ENCODE measurements at regions not wholly inside any gene's neighbourhood (a gene's known extent, or its start where the extent isn't known, plus 50 kb on each side); places are given as distances from the start of the nearest gene placed in this dataset.

GRCh38 chr1:4269330-4269729 lies 369.3 kb upstream of the C1orf174 start:
- no peak for TF ChIP-seq CTCF (IDR thresholded peaks at IDR 0.05; ENCODE audit: borderline replicate concordance, insufficient read depth, low read depth, low read length)
- H3K4me3 ChIP-seq (ENCODE audit: low read depth, low read length): no peak overlapping the region

DNA sequence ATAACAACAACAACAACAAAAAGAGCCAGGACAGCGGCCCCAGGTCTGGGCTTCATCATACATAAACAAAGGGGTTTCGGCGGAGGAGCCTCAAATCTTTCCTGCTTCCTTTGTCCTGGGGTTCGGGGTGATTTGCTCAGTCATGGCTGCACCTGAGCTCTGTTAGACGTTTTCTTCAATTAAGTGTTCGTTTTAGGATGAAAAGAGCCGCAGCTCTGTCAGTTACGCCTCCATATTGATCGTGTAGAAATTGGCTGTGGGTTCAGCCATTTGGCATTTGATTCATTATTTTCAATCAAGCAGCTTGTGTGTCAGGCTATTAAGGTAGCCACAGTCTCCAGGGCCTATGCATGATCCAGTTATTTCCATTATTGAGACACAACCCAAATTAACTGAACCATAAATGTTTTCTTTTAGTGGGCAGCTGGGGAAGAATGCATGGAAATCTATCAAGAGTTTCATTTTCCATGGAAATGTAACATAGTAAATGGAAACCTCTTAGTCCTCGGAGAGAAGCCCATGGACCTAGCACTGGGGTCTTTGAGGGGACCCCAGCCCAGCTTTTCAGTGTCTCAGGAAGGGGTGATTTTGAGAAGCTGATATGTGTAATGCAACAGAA lies 370.0 kb upstream of the C1orf174 start:
- no peak overlapping the region for H3K4me3 ChIP-seq (ENCODE audit: low read depth, low read length)
- TF ChIP-seq CTCF (IDR thresholded peaks at IDR 0.05; ENCODE audit: borderline replicate concordance, insufficient read depth, low read depth, low read length): no peak

- no peak for TF ChIP-seq CTCF (IDR thresholded peaks at IDR 0.05; ENCODE audit: borderline replicate concordance, insufficient read depth, low read depth, low read length)
- no peak overlapping the region for H3K4me3 ChIP-seq (ENCODE audit: low read depth, low read length)
These were observed 370.7 kb upstream of the C1orf174 start for GRCh38 chr1:4270651-4271337.

DNA sequence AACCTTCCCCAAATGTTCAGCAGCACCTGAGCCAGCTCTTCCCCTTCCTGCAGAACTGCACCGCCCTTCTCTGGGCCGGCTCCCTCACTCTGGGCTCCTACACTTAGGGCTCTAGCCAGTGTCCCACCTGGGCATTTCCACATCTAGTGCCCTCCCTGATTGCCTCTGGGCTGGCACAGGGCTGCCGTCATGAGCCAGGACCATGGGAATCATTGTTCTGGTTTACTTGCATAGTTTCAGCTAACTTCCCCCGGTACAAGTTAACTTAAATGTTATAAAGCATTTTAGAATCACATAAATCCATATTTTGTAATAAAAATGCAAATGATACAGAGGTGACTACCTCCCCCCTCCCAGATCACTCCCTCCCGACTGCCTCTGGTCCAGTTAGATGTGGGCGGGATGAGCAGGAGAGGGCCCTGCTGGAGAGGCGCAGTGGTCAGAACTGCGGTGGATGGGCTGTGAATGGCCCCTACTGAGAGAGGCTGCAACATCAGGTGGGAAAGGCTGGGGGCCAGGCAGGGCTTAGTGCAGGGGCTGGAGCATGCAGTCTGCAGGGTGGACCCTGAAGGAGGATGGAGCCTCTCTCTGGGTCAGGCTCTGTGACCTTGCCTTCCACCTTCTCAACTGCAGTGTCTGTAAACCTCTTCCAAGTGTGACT lies 371.4 kb upstream of the C1orf174 start:
- no peak for TF ChIP-seq CTCF (IDR thresholded peaks at IDR 0.05; ENCODE audit: borderline replicate concordance, insufficient read depth, low read depth, low read length)
- no peak overlapping the region for H3K4me3 ChIP-seq (ENCODE audit: low read depth, low read length)

DNA sequence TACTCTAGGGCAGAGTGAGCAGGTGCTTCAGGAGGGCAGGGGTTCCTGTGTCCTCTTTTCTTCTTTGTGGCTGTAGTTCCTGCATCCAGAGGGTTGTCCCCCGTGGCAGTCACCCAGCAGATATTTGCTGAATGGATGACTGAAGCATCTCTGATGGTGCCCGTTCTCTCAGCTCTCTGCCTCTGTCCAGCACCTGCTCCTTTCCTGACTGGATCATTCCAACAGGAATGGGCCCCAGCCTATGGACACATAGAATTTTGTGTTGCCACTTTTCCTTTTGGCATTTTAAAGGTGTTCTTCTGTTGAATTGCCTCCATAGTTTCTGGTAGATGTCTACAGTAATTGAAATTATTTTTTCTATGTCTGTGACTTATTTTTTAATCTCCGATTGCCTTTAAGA lies 372.5 kb upstream of the C1orf174 start:
- no peak overlapping the region for H3K4me3 ChIP-seq (ENCODE audit: low read depth, low read length)
- no peak for TF ChIP-seq CTCF (IDR thresholded peaks at IDR 0.05; ENCODE audit: borderline replicate concordance, insufficient read depth, low read depth, low read length)

DNA sequence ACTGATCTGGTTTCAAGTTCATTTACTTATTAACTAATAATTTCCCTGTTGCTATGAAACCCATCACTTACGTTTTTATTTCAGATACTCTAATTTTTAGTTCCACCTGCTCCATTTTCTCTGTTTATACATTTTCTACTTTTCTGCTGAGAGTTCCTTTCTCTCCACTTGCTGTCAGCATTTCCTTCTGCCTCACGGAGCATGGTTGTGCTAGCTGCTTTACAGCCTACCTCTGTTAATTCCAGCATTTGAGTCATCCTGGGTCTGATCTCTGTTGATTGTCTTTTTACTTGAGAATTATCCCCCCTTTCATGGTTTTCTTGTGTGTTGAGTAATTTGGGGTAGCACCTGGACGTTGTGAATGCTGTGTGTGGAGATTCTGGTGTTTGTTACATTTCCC lies 373.2 kb upstream of the C1orf174 start:
- TF ChIP-seq CTCF (IDR thresholded peaks at IDR 0.05; ENCODE audit: borderline replicate concordance, insufficient read depth, low read depth, low read length): no peak
- H3K4me3 ChIP-seq (ENCODE audit: low read depth, low read length): no peak overlapping the region

- H3K4me3 ChIP-seq (ENCODE audit: low read depth, low read length): no peak overlapping the region
- TF ChIP-seq CTCF (IDR thresholded peaks at IDR 0.05; ENCODE audit: borderline replicate concordance, insufficient read depth, low read depth, low read length): no peak
These were observed 373.7 kb upstream of the C1orf174 start for GRCh38 chr1:4273747-4274146.
